ENCODE measurements at regions not wholly inside any gene's neighbourhood (a gene's known extent, or its start where the extent isn't known, plus 50 kb on each side); places are given as distances from the start of the nearest gene placed in this dataset.
"Not testable (repeated sequence)": the region's sequence is repeated elsewhere in the genome, so short reads cannot be mapped to it uniquely, and the experiment has no call there.

- H4K20me1 ChIP-seq (ENCODE audit: insufficient read depth, low read length): no peaks in the 10 kb centered on the region
- no peak overlapping the region for H3K9ac ChIP-seq (ENCODE audit: low read depth, low read length)
- no peak overlapping the region for H2AFZ ChIP-seq (ENCODE audit: low read depth, low read length)
- no peak overlapping the region for H3K27ac ChIP-seq (ENCODE audit: low read length)
- H3K4me2 ChIP-seq (ENCODE audit: insufficient read depth, low read length): no peak overlapping the region
- ATAC-seq (ENCODE audit: insufficient read depth, low read depth) (no peak), DNase-seq (no peak)
- no peaks in the 10 kb centered on the region for H3K27me3 ChIP-seq (ENCODE audit: insufficient read depth, low read length, poor library complexity)
- no peaks in the 10 kb centered on the region for H3K36me3 ChIP-seq (ENCODE audit: insufficient read depth, low read length)
- H3K4me1 ChIP-seq (ENCODE audit: insufficient read depth, low read length): no peaks in the 10 kb centered on the region
- TF ChIP-seq EZH2 (IDR thresholded peaks at IDR 0.05; ENCODE audit: borderline replicate concordance, low read depth, low read length, severe bottlenecking): no peak
- no peak for TF ChIP-seq CTCF (IDR thresholded peaks at IDR 0.05; ENCODE audit: borderline replicate concordance, extremely low read depth, low read length, poor library complexity, severe bottlenecking)
- H3K79me2 ChIP-seq (ENCODE audit: insufficient read depth, low read length): no peaks in the 10 kb centered on the region
- no peak overlapping the region for H3K4me3 ChIP-seq (ENCODE audit: low read depth in 1 of 2, low read length in 2 of 2)
- no peaks in the 10 kb centered on the region for H3K9me3 ChIP-seq (ENCODE audit: insufficient read depth, low read length, severe bottlenecking)
Observed at GRCh38 chr1:187744665-187745064, 915.9 kb downstream of the PLA2G4A start.

DNA sequence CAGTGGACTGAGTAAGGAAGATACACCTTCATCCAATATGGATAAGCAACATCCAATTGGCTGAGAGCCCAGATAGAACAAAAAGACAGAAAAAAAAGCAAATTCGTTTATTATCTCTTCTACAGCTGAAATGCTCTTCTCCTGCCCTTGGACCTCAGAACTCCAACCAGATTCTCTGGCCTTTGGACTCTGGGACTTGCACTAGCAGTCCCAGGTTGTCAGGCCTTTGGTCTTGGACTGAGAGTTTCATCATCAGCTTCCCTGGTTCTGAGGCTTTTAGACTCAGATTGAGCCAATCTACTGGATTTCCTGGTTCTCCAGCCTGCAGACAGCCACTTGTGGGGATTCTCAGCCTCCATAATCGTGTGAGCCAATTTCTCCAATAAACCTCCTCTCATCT lies 926.8 kb downstream of the PLA2G4A start:
- Histone ChIP-seq H3K4me1 (ENCODE audit: insufficient read depth, low read length) (no peaks in the 10 kb centered on the region), H3K79me2 (ENCODE audit: insufficient read depth, low read length) (no peaks in the 10 kb centered on the region), H3K9ac (ENCODE audit: low read depth, low read length) (no peak overlapping the region), H2AFZ (ENCODE audit: low read depth, low read length) (no peak overlapping the region), H3K4me3 (ENCODE audit: low read depth in 1 of 2, low read length in 2 of 2) (no peak overlapping the region), H3K4me2 (ENCODE audit: insufficient read depth, low read length) (no peak overlapping the region), H3K36me3 (ENCODE audit: insufficient read depth, low read length) (no peaks in the 10 kb centered on the region), H4K20me1 (ENCODE audit: insufficient read depth, low read length) (no peaks in the 10 kb centered on the region), H3K9me3 (ENCODE audit: insufficient read depth, low read length, severe bottlenecking) (no peaks in the 10 kb centered on the region), H3K27me3 (ENCODE audit: insufficient read depth, low read length, poor library complexity) (no peaks in the 10 kb centered on the region), H3K27ac (ENCODE audit: low read length) (no peak overlapping the region)
- TF ChIP-seq EZH2 (IDR thresholded peaks at IDR 0.05; ENCODE audit: borderline replicate concordance, low read depth, low read length, severe bottlenecking) (no peak), CTCF (IDR thresholded peaks at IDR 0.05; ENCODE audit: borderline replicate concordance, extremely low read depth, low read length, poor library complexity, severe bottlenecking) (no peak)
- DNase-seq (no peak), ATAC-seq (ENCODE audit: insufficient read depth, low read depth) (no peak)

DNA sequence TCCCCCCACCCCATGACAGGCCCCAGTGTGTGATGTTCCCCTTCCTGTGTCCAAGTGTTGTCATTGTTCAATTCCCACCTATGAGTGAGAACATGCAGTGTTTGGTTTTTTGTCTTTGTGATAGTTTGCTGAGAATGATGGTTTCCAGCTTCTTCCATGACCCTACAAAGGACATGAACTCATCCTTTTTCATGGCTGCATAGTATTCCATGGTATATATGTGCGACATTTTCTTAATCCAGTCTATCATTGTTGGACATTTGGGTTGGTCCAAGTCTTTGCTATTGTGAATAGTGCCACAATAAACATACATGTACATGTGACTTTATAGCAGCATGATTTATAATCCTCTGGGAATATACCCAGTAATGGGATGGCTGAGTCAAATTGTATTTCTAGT lies 927.9 kb downstream of the PLA2G4A start:
- ATAC-seq (ENCODE audit: insufficient read depth, low read depth); H3K4me2 ChIP-seq (ENCODE audit: insufficient read depth, low read length); DNase-seq; H4K20me1 ChIP-seq (ENCODE audit: insufficient read depth, low read length); H3K4me1 ChIP-seq (ENCODE audit: insufficient read depth, low read length); H3K9me3 ChIP-seq (ENCODE audit: insufficient read depth, low read length, severe bottlenecking); H3K79me2 ChIP-seq (ENCODE audit: insufficient read depth, low read length); H3K27me3 ChIP-seq (ENCODE audit: insufficient read depth, low read length, poor library complexity); H3K9ac ChIP-seq (ENCODE audit: low read depth, low read length); H2AFZ ChIP-seq (ENCODE audit: low read depth, low read length); H3K27ac ChIP-seq (ENCODE audit: low read length); H3K36me3 ChIP-seq (ENCODE audit: insufficient read depth, low read length); H3K4me3 ChIP-seq (ENCODE audit: low read depth in 1 of 2, low read length in 2 of 2): not testable (repeated sequence)

DNA sequence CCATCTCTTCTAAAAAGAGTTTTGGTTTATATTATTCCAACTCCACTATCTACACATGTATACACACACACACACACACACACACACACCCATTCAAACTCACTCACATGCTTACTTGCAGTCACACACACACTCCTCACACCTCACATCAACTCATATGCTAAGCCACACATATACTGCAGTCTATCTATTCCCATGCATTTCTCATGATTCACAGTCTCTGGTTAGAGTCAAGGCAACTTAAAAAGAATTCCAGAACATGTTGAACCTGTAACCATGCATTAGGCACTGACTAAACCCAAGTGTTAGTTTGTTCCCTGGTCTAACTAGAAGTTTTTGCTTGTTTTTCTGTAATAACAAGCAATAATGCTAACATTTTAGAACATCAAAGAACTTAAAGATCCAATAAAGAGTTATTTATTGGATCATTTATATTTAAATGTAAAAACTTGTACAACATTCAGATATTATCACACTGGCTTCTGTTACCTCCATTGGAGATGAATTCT lies 931.1 kb downstream of the PLA2G4A start:
- Histone ChIP-seq H3K4me3 (ENCODE audit: low read depth in 1 of 2, low read length in 2 of 2) (no peak overlapping the region), H3K27ac (ENCODE audit: low read length) (no peak overlapping the region), H3K36me3 (ENCODE audit: insufficient read depth, low read length) (no peaks in the 10 kb centered on the region), H3K4me1 (ENCODE audit: insufficient read depth, low read length) (no peaks in the 10 kb centered on the region), H3K9ac (ENCODE audit: low read depth, low read length) (no peak overlapping the region), H3K9me3 (ENCODE audit: insufficient read depth, low read length, severe bottlenecking) (no peaks in the 10 kb centered on the region), H2AFZ (ENCODE audit: low read depth, low read length) (no peak overlapping the region), H3K4me2 (ENCODE audit: insufficient read depth, low read length) (no peak overlapping the region), H4K20me1 (ENCODE audit: insufficient read depth, low read length) (no peaks in the 10 kb centered on the region), H3K79me2 (ENCODE audit: insufficient read depth, low read length) (no peaks in the 10 kb centered on the region), H3K27me3 (ENCODE audit: insufficient read depth, low read length, poor library complexity) (no peaks in the 10 kb centered on the region)
- TF ChIP-seq EZH2 (IDR thresholded peaks at IDR 0.05; ENCODE audit: borderline replicate concordance, low read depth, low read length, severe bottlenecking) (no peak), CTCF (IDR thresholded peaks at IDR 0.05; ENCODE audit: borderline replicate concordance, extremely low read depth, low read length, poor library complexity, severe bottlenecking) (no peak)
- DNase-seq (no peak), ATAC-seq (ENCODE audit: insufficient read depth, low read depth) (no peak)
